ENCODE measurements at regions not wholly inside any gene's neighbourhood (a gene's known extent, or its start where the extent isn't known, plus 50 kb on each side); places are given as distances from the start of the nearest gene placed in this dataset.

DNA sequence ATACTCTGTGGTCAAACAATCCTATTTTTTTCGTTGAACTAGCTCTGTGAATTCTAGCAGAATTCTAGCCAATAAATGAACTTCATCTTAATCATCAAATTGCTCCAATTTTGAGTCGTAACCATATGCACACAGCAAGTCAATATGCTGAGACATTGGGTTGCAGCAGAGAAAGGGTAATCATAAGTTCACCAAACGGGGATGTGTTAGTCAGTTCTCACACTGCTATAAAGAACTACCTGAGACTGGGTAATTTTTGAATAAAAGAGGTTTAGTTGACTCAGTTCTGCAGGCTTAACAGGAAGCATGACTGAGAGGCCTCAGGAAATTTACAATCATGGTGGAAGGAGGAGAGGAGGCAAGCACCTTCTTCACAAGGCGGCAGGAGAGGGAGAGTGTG lies 67.7 kb upstream of the ABCC4 start:
- H3K4me1 ChIP-seq (ENCODE audit: control insufficient read depth, insufficient read depth, low read length): no peaks in the 10 kb centered on the region
- no peak for ATAC-seq
- WGBS: 84% methylated on average over 4 of the region's 4 CpGs

GRCh38 chr13:95375706-95376105 lies 74.5 kb upstream of the ABCC4 start:
- DNase-seq: no peak
- H3K9me3 ChIP-seq (ENCODE audit: control insufficient read depth, low read length): no peaks in the 10 kb centered on the region
- H3K27ac ChIP-seq (ENCODE audit: low read length): no peak overlapping the region
- H3K4me3 ChIP-seq (ENCODE audit: low read length): no peak overlapping the region
- intact Hi-C loops (cut with DNase I): no loop called here
- H3K27me3 ChIP-seq (ENCODE audit: control insufficient read depth, insufficient read depth): no peaks in the 10 kb centered on the region
- H3K4me1 ChIP-seq (ENCODE audit: control insufficient read depth, insufficient read depth, low read length): peaks cover 2% of the 10 kb centered on the region
- no peak for ATAC-seq
- 0% methylated on average over 1 of the region's 1 CpG for WGBS

More for the DNA sequence above, 67.7 kb upstream of the ABCC4 start:
- no peaks in the 10 kb centered on the region for H3K27me3 ChIP-seq (ENCODE audit: control insufficient read depth, insufficient read depth)
- H3K27ac ChIP-seq (ENCODE audit: low read length): no peak overlapping the region
- H3K9me3 ChIP-seq (ENCODE audit: control insufficient read depth, low read length): no peaks in the 10 kb centered on the region
- intact Hi-C loops (cut with DNase I): no loop called here
- no peak overlapping the region for H3K4me3 ChIP-seq (ENCODE audit: low read length)
- DNase-seq: no peak

- Histone ChIP-seq H3K9me3 (ENCODE audit: control insufficient read depth, low read length) (no peaks in the 10 kb centered on the region), H3K27me3 (ENCODE audit: control insufficient read depth, insufficient read depth) (no peaks in the 10 kb centered on the region), H3K4me1 (ENCODE audit: control insufficient read depth, insufficient read depth, low read length) (peaks cover 2% of the 10 kb centered on the region), H3K27ac (ENCODE audit: low read length) (no peak overlapping the region), H3K4me3 (ENCODE audit: low read length) (no peak overlapping the region)
- ATAC-seq: peak in 1 of 2 donors; percentile 42
- DNase-seq: no peak
- 73% methylated on average over 1 of the region's 1 CpG for WGBS
- intact Hi-C loops (cut with DNase I): no loop called here
Observed at GRCh38 chr13:95378603-95379002, 77.4 kb upstream of the ABCC4 start.

GRCh38 chr13:95380468-95381211 lies 79.4 kb upstream of the ABCC4 start:
- Histone ChIP-seq H3K9me3 (ENCODE audit: control insufficient read depth, low read length) (no peaks in the 10 kb centered on the region), H3K27me3 (ENCODE audit: control insufficient read depth, insufficient read depth) (no peaks in the 10 kb centered on the region), H3K4me3 (ENCODE audit: low read length) (peak overlapping the region; percentile 3), H3K27ac (ENCODE audit: low read length) (no peak overlapping the region), H3K4me1 (ENCODE audit: control insufficient read depth, insufficient read depth, low read length) (peaks cover 2% of the 10 kb centered on the region)
- peak; percentile 73 to 85 (median 85) for DNase-seq
- peak; percentile 86 to 91 for ATAC-seq
- 13% methylated on average over 14 of the region's 14 CpGs for WGBS
- intact Hi-C loops (cut with DNase I): loop anchor here (5.0 to 10.0 kb wide), 4 partner anchors 76 to 193 kb away; partner anchors contain the start of gene ABCC4 (in 1 of the 4)

DNA sequence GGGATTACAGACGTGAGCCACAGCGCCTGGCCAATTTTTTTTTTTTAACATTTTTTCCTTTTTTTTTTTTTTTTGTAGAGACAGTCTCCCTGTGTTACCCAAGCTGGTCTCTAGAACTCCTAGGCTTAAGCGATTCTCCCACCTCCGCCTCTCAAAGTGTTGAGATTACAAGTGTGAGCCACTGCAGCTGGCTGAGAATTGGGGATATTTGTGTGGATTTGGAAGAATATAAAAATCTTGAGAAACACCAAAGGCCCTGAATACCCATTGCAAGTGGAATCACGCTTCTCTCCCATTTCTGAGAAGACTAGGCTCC lies 79.9 kb upstream of the ABCC4 start:
- intact Hi-C loops (cut with DNase I): loop anchor here (5.0 to 10.0 kb wide), 4 partner anchors 76 to 194 kb away; partner anchors contain the start of gene ABCC4 (in 1 of the 4)
- ATAC-seq (peak; percentile 82 to 87), DNase-seq (peak in 2 of 3 donors; percentile 43 to 60)
- WGBS: 39% methylated on average over 5 of the region's 5 CpGs
- H3K27me3 ChIP-seq (ENCODE audit: control insufficient read depth, insufficient read depth): no peaks in the 10 kb centered on the region
- H3K27ac ChIP-seq (ENCODE audit: low read length): no peak overlapping the region
- peaks cover 2% of the 10 kb centered on the region for H3K4me1 ChIP-seq (ENCODE audit: control insufficient read depth, insufficient read depth, low read length)
- H3K9me3 ChIP-seq (ENCODE audit: control insufficient read depth, low read length): no peaks in the 10 kb centered on the region
- no peak overlapping the region for H3K4me3 ChIP-seq (ENCODE audit: low read length)

- ATAC-seq (no peak), DNase-seq (no peak)
- 85% methylated on average over 2 of the region's 2 CpGs for WGBS
- peaks cover 2% of the 10 kb centered on the region for H3K4me1 ChIP-seq (ENCODE audit: control insufficient read depth, insufficient read depth, low read length)
- no peak overlapping the region for H3K4me3 ChIP-seq (ENCODE audit: low read length)
- intact Hi-C loops (cut with DNase I): loop anchor here (5.0 to 10.0 kb wide), 4 partner anchors 78 to 195 kb away; partner anchors contain the start of gene ABCC4 (in 1 of the 4)
- no peaks in the 10 kb centered on the region for H3K9me3 ChIP-seq (ENCODE audit: control insufficient read depth, low read length)
- no peak overlapping the region for H3K27ac ChIP-seq (ENCODE audit: low read length)
- no peaks in the 10 kb centered on the region for H3K27me3 ChIP-seq (ENCODE audit: control insufficient read depth, insufficient read depth)
Observed at GRCh38 chr13:95382411-95382810, 81.2 kb upstream of the ABCC4 start.

GRCh38 chr13:95382916-95383315 lies 81.7 kb upstream of the ABCC4 start:
- ATAC-seq (no peak), DNase-seq (no peak)
- Histone ChIP-seq H3K27ac (ENCODE audit: low read length) (no peak overlapping the region), H3K9me3 (ENCODE audit: control insufficient read depth, low read length) (no peaks in the 10 kb centered on the region), H3K27me3 (ENCODE audit: control insufficient read depth, insufficient read depth) (no peaks in the 10 kb centered on the region), H3K4me1 (ENCODE audit: control insufficient read depth, insufficient read depth, low read length) (peaks cover 2% of the 10 kb centered on the region), H3K4me3 (ENCODE audit: low read length) (no peak overlapping the region)
- intact Hi-C loops (cut with DNase I): loop anchor here (5.0 to 10.0 kb wide), 4 partner anchors 78 to 196 kb away; partner anchors contain the start of gene ABCC4 (in 1 of the 4)
- WGBS: 86% methylated on average over 4 of the region's 4 CpGs

DNA sequence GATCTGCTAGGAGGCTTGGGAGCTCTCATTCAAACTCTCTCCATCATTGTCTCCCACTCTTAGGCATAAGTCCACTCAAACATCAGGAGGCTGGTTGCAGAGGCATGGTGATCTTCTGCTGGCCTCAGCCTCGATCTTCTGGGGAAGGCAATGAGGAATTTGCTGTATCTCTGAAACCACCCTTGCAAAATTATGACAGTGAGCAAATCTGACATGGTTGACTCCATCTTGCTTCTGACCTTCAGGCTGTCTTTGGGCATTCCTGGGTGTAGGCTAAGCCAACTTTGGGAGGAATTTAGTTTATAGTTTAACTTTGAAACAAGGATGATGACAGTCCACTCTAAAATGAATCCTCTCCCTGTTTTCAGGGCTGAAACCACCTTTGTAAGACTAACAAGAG lies 84.1 kb upstream of the ABCC4 start:
- Histone ChIP-seq H3K27ac (ENCODE audit: low read length) (no peak overlapping the region), H3K27me3 (ENCODE audit: control insufficient read depth, insufficient read depth) (no peaks in the 10 kb centered on the region), H3K9me3 (ENCODE audit: control insufficient read depth, low read length) (no peaks in the 10 kb centered on the region), H3K4me1 (ENCODE audit: control insufficient read depth, insufficient read depth, low read length) (peaks cover 2% of the 10 kb centered on the region), H3K4me3 (ENCODE audit: low read length) (no peak overlapping the region)
- intact Hi-C loops (cut with DNase I): loop anchor here in 3 of 4 donors (5.0 to 10.0 kb wide), 3 partner anchors 81 to 193 kb away; partner anchors contain the start of gene ABCC4 (in 1 of the 3)
- no peak for DNase-seq
- WGBS: 86% methylated on average over 1 of the region's 1 CpG
- ATAC-seq: no peak

- H3K4me3 ChIP-seq (ENCODE audit: low read length): no peak overlapping the region
- no peaks in the 10 kb centered on the region for H3K9me3 ChIP-seq (ENCODE audit: control insufficient read depth, low read length)
- no peak for ATAC-seq
- intact Hi-C loops (cut with DNase I): loop anchor here in 3 of 4 donors (5.0 to 10.0 kb wide), 3 partner anchors 81 to 193 kb away; partner anchors contain the start of gene ABCC4 (in 1 of the 3)
- no peak for DNase-seq
- no peak overlapping the region for H3K27ac ChIP-seq (ENCODE audit: low read length)
- H3K4me1 ChIP-seq (ENCODE audit: control insufficient read depth, insufficient read depth, low read length): no peaks in the 10 kb centered on the region
- 75% methylated on average over 1 of the region's 1 CpG for WGBS
- no peaks in the 10 kb centered on the region for H3K27me3 ChIP-seq (ENCODE audit: control insufficient read depth, insufficient read depth)
Observed at GRCh38 chr13:95385798-95386197, 84.5 kb upstream of the ABCC4 start.

DNA sequence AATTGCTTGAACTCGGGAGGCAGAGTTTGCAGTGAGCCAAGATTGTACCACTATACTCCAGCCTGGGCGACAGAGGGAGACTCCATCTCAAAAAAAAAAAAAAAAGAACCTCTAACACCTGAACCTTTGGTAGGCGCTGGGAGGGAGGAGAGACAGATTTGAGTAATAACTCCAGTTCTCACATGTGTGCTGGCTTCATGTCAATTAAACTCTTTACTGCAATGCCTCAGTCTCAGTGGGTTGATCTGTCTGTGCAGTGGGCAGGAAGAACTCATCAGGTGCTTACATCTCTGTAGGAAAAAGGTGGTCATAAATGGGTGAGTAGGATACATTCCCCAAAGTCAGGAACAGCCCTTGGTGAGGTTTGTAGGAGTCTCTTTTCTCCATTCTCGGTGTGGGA lies 85.1 kb upstream of the ABCC4 start:
- H3K4me3 ChIP-seq (ENCODE audit: low read length): no peak overlapping the region
- no peaks in the 10 kb centered on the region for H3K9me3 ChIP-seq (ENCODE audit: control insufficient read depth, low read length)
- ATAC-seq: no peak
- intact Hi-C loops (cut with DNase I): loop anchor here in 3 of 4 donors (5.0 to 10.0 kb wide), 3 partner anchors 82 to 194 kb away; partner anchors contain the start of gene ABCC4 (in 1 of the 3)
- H3K27me3 ChIP-seq (ENCODE audit: control insufficient read depth, insufficient read depth): no peaks in the 10 kb centered on the region
- no peaks in the 10 kb centered on the region for H3K4me1 ChIP-seq (ENCODE audit: control insufficient read depth, insufficient read depth, low read length)
- WGBS: 80% methylated on average over 4 of the region's 4 CpGs
- no peak for DNase-seq
- no peak overlapping the region for H3K27ac ChIP-seq (ENCODE audit: low read length)

GRCh38 chr13:95387733-95388207 lies 86.5 kb upstream of the ABCC4 start:
- no peak overlapping the region for H3K4me3 ChIP-seq (ENCODE audit: low read length)
- WGBS: 34% methylated on average over 4 of the region's 4 CpGs
- no peaks in the 10 kb centered on the region for H3K27me3 ChIP-seq (ENCODE audit: control insufficient read depth, insufficient read depth)
- no peak overlapping the region for H3K27ac ChIP-seq (ENCODE audit: low read length)
- no peaks in the 10 kb centered on the region for H3K4me1 ChIP-seq (ENCODE audit: control insufficient read depth, insufficient read depth, low read length)
- peak; percentile 37 to 70 (median 63) for DNase-seq
- intact Hi-C loops (cut with DNase I): loop anchor here in 3 of 4 donors (5.0 to 10.0 kb wide), 3 partner anchors 83 to 195 kb away; partner anchors contain the start of gene ABCC4 (in 1 of the 3)
- H3K9me3 ChIP-seq (ENCODE audit: control insufficient read depth, low read length): no peaks in the 10 kb centered on the region
- ATAC-seq: peak; percentile 68 to 78
